H9 (cell line): ENCODE measurements at regions not wholly inside any gene's neighbourhood (a gene's known extent, or its start where the extent isn't known, plus 50 kb on each side); places are given as distances from the start of the nearest gene placed in this dataset.

Source experiments
- DNase-seq: peaks from one replicate; pipeline ENCODE4 v3.0.0-alpha.2; 2017
- H2AFZ ChIP-seq: one replicate; pipeline ENCODE4 v1.6.1; 2013; ENCODE audit warnings: mild to moderate bottlenecking, low read length, control low read depth, moderate library complexity
- H2AK5ac ChIP-seq: 2 replicates; pipeline ENCODE4 v1.6.1; 2013; ENCODE audit warnings: low read length, control low read depth, mixed read lengths; ENCODE audit not compliant: insufficient read length
- H2BK120ac ChIP-seq: one replicate; pipeline ENCODE4 v1.6.1; 2013; ENCODE audit warnings: low read depth, mild to moderate bottlenecking, low read length, control low read depth, inconsistent platforms; ENCODE audit not compliant: poor library complexity, severe bottlenecking
- H2BK12ac ChIP-seq: 2 replicates; pipeline ENCODE4 v1.6.1; 2013; ENCODE audit warnings: low read length, control low read depth, mixed read lengths, low read depth; ENCODE audit not compliant: insufficient read length
- H2BK15ac ChIP-seq: 2 replicates; pipeline ENCODE4 v1.6.1; 2013; ENCODE audit warnings: low read depth, low read length, control low read depth
- H2BK20ac ChIP-seq: one replicate; pipeline ENCODE4 v1.6.1; 2013; ENCODE audit warnings: low read depth, mild to moderate bottlenecking, low read length, control low read depth, inconsistent platforms; ENCODE audit not compliant: poor library complexity, severe bottlenecking
- H2BK5ac ChIP-seq: 2 replicates; pipeline ENCODE4 v1.6.1; 2013; ENCODE audit warnings: low read length, control low read depth, mixed read lengths; ENCODE audit not compliant: insufficient read length
- H3K14ac ChIP-seq: 2 replicates; pipeline ENCODE4 v1.6.1; 2013; ENCODE audit warnings: low read length, control low read depth; ENCODE audit not compliant: insufficient read depth
- H3K18ac ChIP-seq: 2 replicates; pipeline ENCODE4 v1.6.1; 2013; ENCODE audit warnings: low read depth, mild to moderate bottlenecking, mixed read lengths, low read length, control low read depth; ENCODE audit not compliant: insufficient read length
- H3K23ac ChIP-seq: 2 replicates; pipeline ENCODE4 v1.6.1; 2013; ENCODE audit warnings: low read length, control low read depth, mixed read lengths, low read depth; ENCODE audit not compliant: insufficient read length
- H3K23me2 ChIP-seq: 2 replicates; pipeline ENCODE4 v1.6.1; 2013; ENCODE audit warnings: low read depth, mild to moderate bottlenecking, mixed read lengths, low read length, control low read depth; ENCODE audit not compliant: insufficient read length, poor library complexity, severe bottlenecking
- H3K27ac ChIP-seq: 2 replicates; pipeline ENCODE4 v1.5.1; 2013; ENCODE audit warnings: low read length, control low read depth, mixed read lengths, low read depth; ENCODE audit not compliant: insufficient read length
- H3K27me3 ChIP-seq: 2 replicates; pipeline ENCODE4 v1.6.1; 2013; ENCODE audit warnings: low read length, control low read depth, inconsistent platforms; ENCODE audit not compliant: insufficient read depth
- H3K4ac ChIP-seq: 2 replicates; pipeline ENCODE4 v1.6.1; 2013; ENCODE audit warnings: low read depth, mild to moderate bottlenecking, control low read depth, inconsistent platforms, low read length, moderate library complexity
- H3K4me1 ChIP-seq: 2 replicates; pipeline ENCODE4 v1.6.1; 2013; ENCODE audit warnings: low read length, control low read depth, inconsistent platforms; ENCODE audit not compliant: insufficient read depth
- H3K4me2 ChIP-seq: 2 replicates; pipeline ENCODE4 v1.6.1; 2013; ENCODE audit warnings: low read length, control low read depth, mixed read lengths; ENCODE audit not compliant: insufficient read length, insufficient read depth
- H3K56ac ChIP-seq: 2 replicates; pipeline ENCODE4 v1.6.1; 2013; ENCODE audit warnings: low read depth, mild to moderate bottlenecking, mixed read lengths, low read length, control low read depth; ENCODE audit not compliant: insufficient read length
- H3K79me1 ChIP-seq: 2 replicates; pipeline ENCODE4 v1.6.1; 2013; ENCODE audit warnings: low read depth, mild to moderate bottlenecking, moderate library complexity, low read length, control low read depth, inconsistent platforms; ENCODE audit not compliant: insufficient read depth, poor library complexity, severe bottlenecking
- H3K79me2 ChIP-seq: 2 replicates; pipeline ENCODE4 v1.6.1; 2013; ENCODE audit warnings: low read length, control low read depth, inconsistent platforms; ENCODE audit not compliant: insufficient read depth
- H3K9ac ChIP-seq: 2 replicates; pipeline ENCODE4 v1.6.1; 2013; ENCODE audit warnings: low read length, control low read depth, mixed read lengths; ENCODE audit not compliant: insufficient read length; ENCODE audit errors: extremely low read depth
- H3K9me3 ChIP-seq: one replicate; pipeline ENCODE4 v1.6.1; 2013; ENCODE audit warnings: low read depth, low read length, inconsistent platforms; ENCODE audit not compliant: control insufficient read depth
- H3T11ph ChIP-seq: one replicate; pipeline ENCODE4 v1.6.1; 2013; ENCODE audit warnings: mild to moderate bottlenecking, low read length, control low read depth, inconsistent platforms
- H4K20me1 ChIP-seq: one replicate; pipeline ENCODE4 v1.6.1; 2013; ENCODE audit not compliant: control insufficient read depth, insufficient read length, insufficient read depth
- H4K5ac ChIP-seq: 2 replicates; pipeline ENCODE4 v1.6.1; 2013; ENCODE audit warnings: low read depth, mild to moderate bottlenecking, mixed read lengths, low read length, control low read depth; ENCODE audit not compliant: insufficient read length
- H4K8ac ChIP-seq: replicated peaks from 2 replicates; pipeline ENCODE4 v1.6.1; 2013; ENCODE audit warnings: low read length, control low read depth, mixed read lengths, low read depth; ENCODE audit not compliant: insufficient read length
- H4K91ac ChIP-seq: 2 replicates; pipeline ENCODE4 v1.6.1; 2013; ENCODE audit warnings: low read depth, mild to moderate bottlenecking, moderate library complexity, mixed read lengths, low read length, control low read depth; ENCODE audit not compliant: insufficient read length
- H3K27ac Mint-ChIP-seq, 3 experiments: 2 replicates in 2 of 3; 3 replicates in 1 of 3; pipeline ENCODE4 v1.8.0; 2020 to 2021; ENCODE audit warnings: mixed read lengths in 3 of 3, mild to moderate bottlenecking in 1 of 3, moderate library complexity in 1 of 3
- H3K27me3 Mint-ChIP-seq: 2 replicates; pipeline ENCODE4 v1.8.0; 2021; ENCODE audit warnings: low read depth, mild to moderate bottlenecking, moderate library complexity, mixed read lengths
- H3K36me3 Mint-ChIP-seq, 3 experiments: 2 replicates in 2 of 3; 3 replicates in 1 of 3; pipeline ENCODE4 v1.8.0; 2020 to 2021; ENCODE audit warnings: low read depth in 3 of 3, mixed read lengths in 3 of 3; ENCODE audit not compliant: insufficient read depth in 1 of 3
- H3K4me1 Mint-ChIP-seq, 2 experiments: 2 replicates each; pipeline ENCODE4 v1.8.0; 2020; ENCODE audit warnings: mixed read lengths in 2 of 2
- H3K4me3 Mint-ChIP-seq, 2 experiments: 2 replicates in 1 of 2; 3 replicates in 1 of 2; pipeline ENCODE4 v1.8.0; 2020 to 2021; ENCODE audit warnings: mild to moderate bottlenecking in 2 of 2, mixed read lengths in 2 of 2, moderate library complexity in 1 of 2
- H3K9me3 Mint-ChIP-seq, 2 experiments: 2 replicates in 1 of 2; 3 replicates in 1 of 2; pipeline ENCODE4 v1.8.0; 2020; ENCODE audit warnings: mild to moderate bottlenecking in 2 of 2, mixed read lengths in 2 of 2, moderate library complexity in 1 of 2
- CTCF ChIP-seq: fragments of 200-600 bp; sonication (generic); conservative IDR thresholded peaks from 3 replicates; pipeline ENCODE4 v1.8.0; 2021; ENCODE audit warnings: antibody characterized with exemption, mild to moderate bottlenecking
- WGBS: extraction: QIAGEN DNeasy Blood & Tissue Kit; methylation state at CpG from one replicate; pipeline ENCODE4 v1.1.7; 2013; ENCODE audit warnings: missing lambda C conversion rate, low lambda C conversion rate, mixed read lengths; ENCODE audit not compliant: insufficient read length; ENCODE audit errors: extremely low coverage; 5-methylcytosine and 5-hydroxymethylcytosine counted together

- Histone ChIP-seq H3K79me2 (no peaks in the 10 kb centered on the region), H3K4ac (no peak overlapping the region), H3K79me1 (no peaks in the 10 kb centered on the region), H4K5ac (no peak overlapping the region), H3K14ac (no peak overlapping the region), H3K23me2 (no peaks in the 10 kb centered on the region), H3K4me2 (no peak overlapping the region), H4K8ac (no peak overlapping the region), H2BK5ac (no peak overlapping the region), H2BK15ac (no peak overlapping the region), H4K91ac (no peak overlapping the region), H3T11ph (no peak overlapping the region), H3K27ac (no peak overlapping the region), H3K56ac (no peak overlapping the region), H3K9me3 (no peaks in the 10 kb centered on the region), H3K18ac (no peak overlapping the region), H3K9ac (no peak overlapping the region), H4K20me1 (no peaks in the 10 kb centered on the region), H2BK20ac (no peak overlapping the region), H2AK5ac (no peak overlapping the region), H3K23ac (no peak overlapping the region), H2AFZ (no peak overlapping the region), H3K27me3 (no peaks in the 10 kb centered on the region), H2BK12ac (no peak overlapping the region), H3K4me1 (no peaks in the 10 kb centered on the region), H2BK120ac (no peak overlapping the region)
- Mint-ChIP-seq H3K27ac (no peak overlapping the region), H3K9me3 (no peaks in the 10 kb centered on the region), H3K4me1 (0 out of 4 replicates have a peak, but pooled peaks cover 0 to 3% of the 10 kb centered on the region in 2 experiments), H3K4me3 (no peak overlapping the region), H3K36me3 (no peaks in the 10 kb centered on the region; a peak in 1 of 7 replicates), H3K27me3 (no peaks in the 10 kb centered on the region)
- no peak for TF ChIP-seq CTCF
- no CpG with 5 or more reads among the region's 7 CpGs for WGBS
- no peak for DNase-seq
Observed at GRCh38 chr12:93325855-93326254, 51.9 kb upstream of the NUDT4 start.
